ENCODE measurements at regions not wholly inside any gene's neighbourhood (a gene's known extent, or its start where the extent isn't known, plus 50 kb on each side); places are given as distances from the start of the nearest gene placed in this dataset.

- no peak overlapping the region for H3K4me3 Mint-ChIP-seq
- peaks cover 3% of the 10 kb centered on the region for H3K27me3 Mint-ChIP-seq (ENCODE audit: low read depth, poor library complexity)
Observed at GRCh38 chrX:25296850-25297249, 281.1 kb upstream of the ARX start.

DNA sequence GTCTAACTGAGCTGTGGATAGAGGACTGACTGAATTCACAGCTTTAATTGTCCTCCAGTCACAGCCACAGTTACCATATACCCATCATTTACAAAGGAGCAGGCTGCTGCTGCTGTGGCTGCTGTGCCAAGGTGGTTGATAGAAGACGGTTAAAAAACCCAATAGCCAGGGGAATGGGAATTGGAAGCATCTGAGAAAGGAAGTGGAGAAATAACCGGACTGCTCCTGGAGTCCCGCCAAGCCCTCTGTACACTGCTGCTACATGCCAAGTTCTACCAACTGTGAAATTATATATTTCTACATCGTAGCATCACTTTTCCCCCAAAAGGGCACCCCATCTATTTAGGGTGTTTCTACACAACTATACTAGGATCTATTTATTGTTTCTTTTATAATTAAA is 279.7 kb upstream of the ARX start:
- H3K27ac Mint-ChIP-seq, result no peak overlapping the region
- H3K4me1 Mint-ChIP-seq, result no peaks in the 10 kb centered on the region
- H3K4me3 Mint-ChIP-seq, result no peak overlapping the region
- TF ChIP-seq, protein P1, sequence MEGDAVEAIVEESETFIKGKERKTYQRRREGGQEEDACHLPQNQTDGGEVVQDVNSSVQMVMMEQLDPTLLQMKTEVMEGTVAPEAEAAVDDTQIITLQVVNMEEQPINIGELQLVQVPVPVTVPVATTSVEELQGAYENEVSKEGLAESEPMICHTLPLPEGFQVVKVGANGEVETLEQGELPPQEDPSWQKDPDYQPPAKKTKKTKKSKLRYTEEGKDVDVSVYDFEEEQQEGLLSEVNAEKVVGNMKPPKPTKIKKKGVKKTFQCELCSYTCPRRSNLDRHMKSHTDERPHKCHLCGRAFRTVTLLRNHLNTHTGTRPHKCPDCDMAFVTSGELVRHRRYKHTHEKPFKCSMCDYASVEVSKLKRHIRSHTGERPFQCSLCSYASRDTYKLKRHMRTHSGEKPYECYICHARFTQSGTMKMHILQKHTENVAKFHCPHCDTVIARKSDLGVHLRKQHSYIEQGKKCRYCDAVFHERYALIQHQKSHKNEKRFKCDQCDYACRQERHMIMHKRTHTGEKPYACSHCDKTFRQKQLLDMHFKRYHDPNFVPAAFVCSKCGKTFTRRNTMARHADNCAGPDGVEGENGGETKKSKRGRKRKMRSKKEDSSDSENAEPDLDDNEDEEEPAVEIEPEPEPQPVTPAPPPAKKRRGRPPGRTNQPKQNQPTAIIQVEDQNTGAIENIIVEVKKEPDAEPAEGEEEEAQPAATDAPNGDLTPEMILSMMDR (IDR thresholded peaks at IDR 0.05), result no peak
- DNase-seq, result no peak
- H3K9me3 Mint-ChIP-seq, result peaks cover 13% of the 10 kb centered on the region
- no peaks in the 10 kb centered on the region for H3K36me3 Mint-ChIP-seq (ENCODE audit: low read depth)
- peaks cover 3% of the 10 kb centered on the region for H3K27me3 Mint-ChIP-seq (ENCODE audit: low read depth, poor library complexity)

More at GRCh38 chrX:25296850-25297249, 281.1 kb upstream of the ARX start:
- no peak for DNase-seq
- Mint-ChIP-seq H3K27ac (no peak overlapping the region), H3K36me3 (ENCODE audit: low read depth) (no peaks in the 10 kb centered on the region), H3K9me3 (peaks cover 13% of the 10 kb centered on the region), H3K4me1 (no peaks in the 10 kb centered on the region)
- TF ChIP-seq, protein P1 (IDR thresholded peaks at IDR 0.05), result no peak

- H3K9me3 Mint-ChIP-seq, result peaks cover 7% of the 10 kb centered on the region
- TF ChIP-seq, protein P1 (IDR thresholded peaks at IDR 0.05), result no peak
- H3K36me3 Mint-ChIP-seq (ENCODE audit: low read depth), result no peaks in the 10 kb centered on the region
- no peak for DNase-seq
- peaks cover 4% of the 10 kb centered on the region for H3K27me3 Mint-ChIP-seq (ENCODE audit: low read depth, poor library complexity)
- no peaks in the 10 kb centered on the region for H3K4me1 Mint-ChIP-seq
- H3K4me3 Mint-ChIP-seq, result no peak overlapping the region
- H3K27ac Mint-ChIP-seq, result no peak overlapping the region
Observed at GRCh38 chrX:25290132-25290531, 274.4 kb upstream of the ARX start.

DNA sequence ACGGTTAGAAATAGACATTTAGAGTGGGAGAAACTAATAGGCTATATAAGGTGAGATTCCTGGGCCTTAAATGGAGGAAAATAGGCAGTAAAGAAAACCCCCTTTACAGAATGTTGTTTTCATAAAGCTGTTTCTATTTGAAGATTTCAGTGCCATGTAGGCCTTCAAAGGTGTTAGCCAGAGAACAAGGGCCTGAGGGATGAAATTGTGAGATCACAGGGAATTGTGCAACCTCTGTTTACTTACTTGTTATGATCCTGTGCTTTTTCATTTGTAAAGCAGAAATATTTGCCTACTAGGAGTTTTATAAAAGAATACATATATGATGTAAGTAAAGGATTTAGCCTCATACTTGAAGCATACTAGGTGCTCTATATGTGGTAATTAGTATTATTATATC is 272.9 kb upstream of the ARX start:
- Mint-ChIP-seq H3K4me1 (no peaks in the 10 kb centered on the region), H3K27me3 (ENCODE audit: low read depth, poor library complexity) (peaks cover 6% of the 10 kb centered on the region), H3K4me3 (no peak overlapping the region), H3K27ac (no peak overlapping the region), H3K36me3 (ENCODE audit: low read depth) (no peaks in the 10 kb centered on the region), H3K9me3 (peaks cover 5% of the 10 kb centered on the region)
- DNase-seq, result no peak
- TF ChIP-seq, protein P1 (IDR thresholded peaks at IDR 0.05), result no peak

GRCh38 chrX:25287521-25287920 is 271.8 kb upstream of the ARX start:
- Mint-ChIP-seq H3K4me3 (no peak overlapping the region), H3K27ac (no peak overlapping the region), H3K4me1 (no peaks in the 10 kb centered on the region), H3K27me3 (ENCODE audit: low read depth, poor library complexity) (peaks cover 3% of the 10 kb centered on the region), H3K9me3 (peaks cover 8% of the 10 kb centered on the region), H3K36me3 (ENCODE audit: low read depth) (no peaks in the 10 kb centered on the region)
- no peak for DNase-seq
- TF ChIP-seq, protein P1 (IDR thresholded peaks at IDR 0.05), result no peak

DNA sequence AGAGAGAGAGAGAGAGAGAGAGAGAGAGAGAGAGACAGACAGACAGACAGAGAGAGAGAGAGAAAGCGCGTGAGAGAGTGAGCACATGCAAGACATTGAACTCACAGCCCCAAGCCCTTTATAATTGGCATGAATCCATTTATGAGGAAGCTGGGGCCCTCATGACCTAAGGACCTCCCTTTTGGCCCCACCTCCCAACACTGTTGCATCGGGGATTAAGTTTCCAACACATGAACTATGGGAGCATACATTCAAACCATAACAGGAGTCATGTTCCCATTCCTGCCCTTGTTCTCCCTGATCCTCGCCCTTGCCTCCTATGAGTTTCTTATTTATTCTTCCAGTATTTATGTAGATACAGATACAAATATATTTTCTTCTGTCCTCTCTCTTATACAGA is 269.8 kb upstream of the ARX start:
- Mint-ChIP-seq H3K9me3 (peaks cover 11% of the 10 kb centered on the region), H3K4me3 (no peak overlapping the region), H3K4me1 (no peaks in the 10 kb centered on the region), H3K36me3 (ENCODE audit: low read depth) (no peaks in the 10 kb centered on the region), H3K27ac (no peak overlapping the region), H3K27me3 (ENCODE audit: low read depth, poor library complexity) (peaks cover 3% of the 10 kb centered on the region)
- DNase-seq, result no peak
- TF ChIP-seq, protein P1 (IDR thresholded peaks at IDR 0.05), result no peak
